ENCODE measurements at regions not wholly inside any gene's neighbourhood (a gene's known extent, or its start where the extent isn't known, plus 50 kb on each side); places are given as distances from the start of the nearest gene placed in this dataset.

- DNase-seq: no peak
Measured at GRCh38 chr17:72430611-72431432, 310.0 kb downstream of the SOX9 start.

GRCh38 chr17:72432143-72432621, 311.4 kb downstream of the SOX9 start:
- DNase-seq: no peak

GRCh38 chr17:72432881-72433280, 312.1 kb downstream of the SOX9 start:
- no peak for DNase-seq

- DNase-seq: no peak
Measured at GRCh38 chr17:72433797-72434196, 313.0 kb downstream of the SOX9 start.

GRCh38 chr17:72434581-72434980, 313.8 kb downstream of the SOX9 start:
- no peak for DNase-seq

GRCh38 chr17:72434991-72435618, 314.3 kb downstream of the SOX9 start:
- no peak for DNase-seq

- no peak for DNase-seq
Measured at GRCh38 chr17:72438783-72439182, 318.0 kb downstream of the SOX9 start.

- DNase-seq: no peak
Measured at GRCh38 chr17:72439893-72440502, 319.2 kb downstream of the SOX9 start.

- DNase-seq: no peak
Measured at GRCh38 chr17:72440961-72441360, 320.1 kb downstream of the SOX9 start.

GRCh38 chr17:72441909-72442308, 321.1 kb downstream of the SOX9 start:
- no peak for DNase-seq

- no peak for DNase-seq
Measured at GRCh38 chr17:72444517-72445054, 323.8 kb downstream of the SOX9 start.

GRCh38 chr17:72445055-72445991, 324.5 kb downstream of the SOX9 start:
- no peak for DNase-seq

- DNase-seq: no peak
Measured at GRCh38 chr17:72446118-72446517, 325.3 kb downstream of the SOX9 start.

GRCh38 chr17:72446525-72447250, 325.9 kb downstream of the SOX9 start:
- no peak for DNase-seq

- DNase-seq: no peak
Measured at GRCh38 chr17:72447251-72447640, 326.4 kb downstream of the SOX9 start.

- no peak for DNase-seq
Measured at GRCh38 chr17:72448019-72448418, 327.2 kb downstream of the SOX9 start.

GRCh38 chr17:72452286-72453173, 331.7 kb downstream of the SOX9 start:
- no peak for DNase-seq

- no peak for DNase-seq
Measured at GRCh38 chr17:72454342-72454741, 333.5 kb downstream of the SOX9 start.

- DNase-seq: no peak
Measured at GRCh38 chr17:72455562-72455961, 334.7 kb downstream of the SOX9 start.

GRCh38 chr17:72456075-72456474, 335.3 kb downstream of the SOX9 start:
- DNase-seq: no peak

GRCh38 chr17:72457712-72458111, 336.9 kb downstream of the SOX9 start:
- no peak for DNase-seq

Measured in NCI-H1436 treated with DMSO at 0.1 percent for 48 hours (cell line).